PC-3 (cell line): ENCODE measurements at regions not wholly inside any gene's neighbourhood (a gene's known extent, or its start where the extent isn't known, plus 50 kb on each side); places are given as distances from the start of the nearest gene placed in this dataset.

ENCODE experiments used
- CTCF ChIP-seq: fragments of 300-600 bp; sonication (generic); conservative IDR thresholded peaks from 2 replicates; pipeline ENCODE4 v1.5.1; 2017; ENCODE audit warnings: antibody characterized with exemption, low read depth, mild to moderate bottlenecking, low read length
- EZH2phosphoT487 ChIP-seq: fragments of 300-600 bp; sonication (generic); IDR thresholded peaks from 2 replicates; pipeline ENCODE4 v1.6.1; 2018; ENCODE audit warnings: mild to moderate bottlenecking, antibody characterized with exemption, low read length, borderline replicate concordance

GRCh38 chr2:8597559-8598225, 84.2 kb upstream of the ID2 start:
- no peak for TF ChIP-seq CTCF
- no peak for TF ChIP-seq EZH2phosphoT487
